Natural killer cell (primary cell): ENCODE measurements at regions not wholly inside any gene's neighbourhood (a gene's known extent, or its start where the extent isn't known, plus 50 kb on each side); places are given as distances from the start of the nearest gene placed in this dataset.

Experiments used
- ATAC-seq, 3 donors: fragments of 150-1000 bp in 2 of 3; fragments of 200-7000 bp in 1 of 3; cut with Tn5 transposase; 1 replicate in 1 of 3; 2 replicates in 2 of 3; pipeline ENCODE4 v1.10.0; 2021; ENCODE audit warnings: mild to moderate bottlenecking in 2 of 3, moderate library complexity in 2 of 3
- DNase-seq, 2 donors: peaks; one replicate each; pipeline versions ENCODE4 v3.0.0 to v3.0.0-alpha.2; 2013 to 2021; ENCODE audit warnings: mixed read lengths in 1 of 2
- H3K27ac ChIP-seq: one replicate; pipeline ENCODE4 v1.5.1; 2013; ENCODE audit warnings: mild to moderate bottlenecking, low read length
- H3K27me3 ChIP-seq: one replicate; pipeline ENCODE4 v1.6.1; 2013; ENCODE audit warnings: low read length; ENCODE audit not compliant: control insufficient read depth, insufficient read depth
- H3K36me3 ChIP-seq: one replicate; pipeline ENCODE4 v1.6.1; 2013; ENCODE audit warnings: low read length; ENCODE audit not compliant: control insufficient read depth, insufficient read depth
- H3K4me1 ChIP-seq: one replicate; pipeline ENCODE4 v1.6.1; 2013; ENCODE audit warnings: low read length; ENCODE audit not compliant: control insufficient read depth, insufficient read depth
- H3K4me3 ChIP-seq: one replicate; pipeline ENCODE4 v1.5.1; 2013; ENCODE audit warnings: low read length
- H3K9me3 ChIP-seq: one replicate; pipeline ENCODE4 v1.6.1; 2013; ENCODE audit warnings: low read length; ENCODE audit not compliant: control insufficient read depth, insufficient read depth
- H3K27ac Mint-ChIP-seq, 2 donors: one replicate each; pipeline ENCODE4 v1.8.0; 2022; ENCODE audit warnings: mild to moderate bottlenecking in 2 of 2, mixed read lengths in 2 of 2, moderate library complexity in 1 of 2
- H3K27me3 Mint-ChIP-seq, 2 donors: one replicate each; pipeline ENCODE4 v1.8.0; 2022; ENCODE audit warnings: low read depth in 2 of 2, mixed read lengths in 2 of 2
- H3K36me3 Mint-ChIP-seq: one replicate; pipeline ENCODE4 v1.8.0; 2022; ENCODE audit warnings: mixed read lengths
- H3K4me1 Mint-ChIP-seq, 2 donors: one replicate each; pipeline ENCODE4 v1.8.0; 2022; ENCODE audit warnings: mixed read lengths in 2 of 2
- H3K4me3 Mint-ChIP-seq: one replicate; pipeline ENCODE4 v1.8.0; 2022; ENCODE audit warnings: mild to moderate bottlenecking, moderate library complexity, mixed read lengths
- H3K9me3 Mint-ChIP-seq, 2 donors: one replicate each; pipeline ENCODE4 v1.8.0; 2022; ENCODE audit warnings: mixed read lengths in 2 of 2
- WGBS: methylation state at CpG from one replicate; pipeline ENCODE4 v1.1.7; 2013; ENCODE audit warnings: missing lambda C conversion rate; ENCODE audit not compliant: insufficient coverage; 5-methylcytosine and 5-hydroxymethylcytosine counted together
- intact Hi-C: fragments of 100-400 bp; cut with micrococcal nuclease; formaldehyde crosslinking; loops from one replicate; pipeline ENCODE4 v1.14.2; 2022
- TF ChIP-seq, protein P1 (sequence below): fragments of 200-600 bp; IDR thresholded peaks from one replicate; pipeline ENCODE4 v1.8.0; 2022; ENCODE audit warnings: antibody characterized with exemption

DNA sequence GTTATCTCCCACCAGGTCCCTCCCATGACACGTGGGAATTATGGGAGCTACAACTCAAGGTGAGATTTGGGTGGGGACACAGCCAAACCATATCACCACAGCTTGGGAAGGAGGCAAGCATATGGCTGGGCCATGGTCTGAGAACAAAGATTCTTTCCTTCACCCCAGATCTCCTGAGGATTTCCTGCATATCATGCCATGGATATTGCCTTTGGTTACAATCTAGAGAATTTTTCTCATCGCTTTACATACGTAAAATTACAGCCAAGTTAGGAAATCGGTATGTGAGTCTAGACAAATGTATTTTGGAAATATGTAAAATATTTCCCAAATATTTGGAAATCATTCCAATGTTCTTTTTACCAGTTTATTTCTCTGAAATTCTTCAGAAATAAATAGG, 398.3 kb downstream of the RFC3 start:
- intact Hi-C loops = no loop called here
- TF ChIP-seq, protein P1, sequence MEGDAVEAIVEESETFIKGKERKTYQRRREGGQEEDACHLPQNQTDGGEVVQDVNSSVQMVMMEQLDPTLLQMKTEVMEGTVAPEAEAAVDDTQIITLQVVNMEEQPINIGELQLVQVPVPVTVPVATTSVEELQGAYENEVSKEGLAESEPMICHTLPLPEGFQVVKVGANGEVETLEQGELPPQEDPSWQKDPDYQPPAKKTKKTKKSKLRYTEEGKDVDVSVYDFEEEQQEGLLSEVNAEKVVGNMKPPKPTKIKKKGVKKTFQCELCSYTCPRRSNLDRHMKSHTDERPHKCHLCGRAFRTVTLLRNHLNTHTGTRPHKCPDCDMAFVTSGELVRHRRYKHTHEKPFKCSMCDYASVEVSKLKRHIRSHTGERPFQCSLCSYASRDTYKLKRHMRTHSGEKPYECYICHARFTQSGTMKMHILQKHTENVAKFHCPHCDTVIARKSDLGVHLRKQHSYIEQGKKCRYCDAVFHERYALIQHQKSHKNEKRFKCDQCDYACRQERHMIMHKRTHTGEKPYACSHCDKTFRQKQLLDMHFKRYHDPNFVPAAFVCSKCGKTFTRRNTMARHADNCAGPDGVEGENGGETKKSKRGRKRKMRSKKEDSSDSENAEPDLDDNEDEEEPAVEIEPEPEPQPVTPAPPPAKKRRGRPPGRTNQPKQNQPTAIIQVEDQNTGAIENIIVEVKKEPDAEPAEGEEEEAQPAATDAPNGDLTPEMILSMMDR = no peak
- no peaks in the 10 kb centered on the region for H3K27me3 ChIP-seq
- no peak overlapping the region for H3K4me3 Mint-ChIP-seq
- H3K27ac ChIP-seq = no peak overlapping the region
- H3K36me3 Mint-ChIP-seq = no peaks in the 10 kb centered on the region
- no peak for ATAC-seq
- H3K4me1 ChIP-seq = no peaks in the 10 kb centered on the region
- peaks cover 0 to 6% of the 10 kb centered on the region in 2 donors for H3K9me3 Mint-ChIP-seq
- no peaks in the 10 kb centered on the region for H3K4me1 Mint-ChIP-seq
- no peaks in the 10 kb centered on the region for H3K9me3 ChIP-seq
- no peak for DNase-seq
- H3K36me3 ChIP-seq = no peaks in the 10 kb centered on the region
- no peak overlapping the region for H3K4me3 ChIP-seq
- no peak overlapping the region for H3K27ac Mint-ChIP-seq
- 60% methylated on average over 1 of the region's 4 CpGs for WGBS
- no peaks in the 10 kb centered on the region for H3K27me3 Mint-ChIP-seq

DNA sequence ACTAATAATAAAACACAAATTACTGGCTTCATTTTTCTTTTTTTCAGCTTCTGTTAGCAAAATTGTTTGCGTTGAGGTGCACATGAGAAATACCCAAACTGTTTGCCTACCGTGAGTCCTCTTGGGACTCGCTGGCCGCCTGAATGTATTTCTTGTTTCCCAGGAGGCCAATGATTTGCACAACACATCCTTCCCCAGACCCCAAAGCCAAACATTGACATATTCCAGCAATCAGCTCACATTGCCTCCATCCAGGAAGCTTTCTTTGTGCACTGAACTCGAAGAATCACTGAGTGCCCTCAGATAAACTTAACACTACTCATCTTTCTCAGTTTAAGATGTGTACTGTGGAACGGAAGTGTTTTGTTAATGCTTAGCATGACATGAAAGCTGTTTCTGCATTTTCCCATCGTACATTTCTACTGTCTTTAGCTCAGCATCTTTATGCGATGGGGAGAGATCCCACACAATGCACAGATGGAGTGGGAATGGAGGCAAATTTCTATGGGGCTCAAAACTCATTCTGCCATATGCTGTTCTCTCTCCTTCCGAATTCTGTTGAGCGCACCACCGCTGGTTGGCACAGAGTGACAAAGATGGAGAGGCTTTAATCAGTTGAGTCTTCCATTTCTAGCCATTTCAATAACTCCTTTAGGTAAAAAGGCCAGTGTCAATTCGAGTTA, 399.5 kb downstream of the RFC3 start:
- Mint-ChIP-seq H3K4me3 (no peak overlapping the region), H3K27ac (no peak overlapping the region), H3K27me3 (no peaks in the 10 kb centered on the region), H3K9me3 (peaks cover 0 to 7% of the 10 kb centered on the region in 2 donors), H3K36me3 (no peaks in the 10 kb centered on the region), H3K4me1 (no peaks in the 10 kb centered on the region)
- WGBS = 84% methylated on average over 11 of the region's 12 CpGs
- TF ChIP-seq, protein P1 = no peak
- ATAC-seq = no peak
- DNase-seq = no peak
- Histone ChIP-seq H3K27ac (no peak overlapping the region), H3K27me3 (no peaks in the 10 kb centered on the region), H3K36me3 (no peaks in the 10 kb centered on the region), H3K4me1 (no peaks in the 10 kb centered on the region), H3K4me3 (no peak overlapping the region), H3K9me3 (no peaks in the 10 kb centered on the region)
- intact Hi-C loops = no loop called here

DNA sequence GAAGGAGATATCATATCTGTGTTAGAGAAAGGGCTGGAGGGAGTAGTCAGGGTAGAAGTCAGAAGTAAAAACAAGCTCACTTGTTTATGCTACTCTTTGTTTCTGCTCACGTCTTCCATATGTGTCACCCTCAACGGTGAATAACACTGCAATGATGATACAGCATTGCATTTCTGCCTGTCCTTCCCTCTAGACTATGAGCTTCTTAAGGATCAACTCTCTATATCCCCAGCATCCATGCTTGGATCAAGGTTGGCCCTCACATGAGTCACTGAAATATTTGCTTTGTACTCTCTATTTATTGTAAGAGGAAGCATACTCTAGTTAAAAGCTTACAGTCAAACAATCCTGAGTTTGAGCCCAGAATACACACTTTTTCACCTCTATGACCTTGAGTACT, 406.0 kb downstream of the RFC3 start:
- H3K36me3 Mint-ChIP-seq = no peaks in the 10 kb centered on the region
- DNase-seq (no peak), ATAC-seq (no peak)
- Histone ChIP-seq H3K4me3 (no peak overlapping the region), H3K27me3 (no peaks in the 10 kb centered on the region), H3K9me3 (no peaks in the 10 kb centered on the region), H3K4me1 (no peaks in the 10 kb centered on the region), H3K27ac (no peak overlapping the region), H3K36me3 (no peaks in the 10 kb centered on the region)
- H3K4me3 Mint-ChIP-seq = no peak overlapping the region
- WGBS = 86% methylated on average over 2 of the region's 2 CpGs
- intact Hi-C loops = no loop called here
- H3K9me3 Mint-ChIP-seq = peaks cover 7 to 9% of the 10 kb centered on the region in 2 donors
- H3K4me1 Mint-ChIP-seq = no peaks in the 10 kb centered on the region
- H3K27ac Mint-ChIP-seq = no peak overlapping the region
- TF ChIP-seq, protein P1 = no peak
- H3K27me3 Mint-ChIP-seq = no peaks in the 10 kb centered on the region

DNA sequence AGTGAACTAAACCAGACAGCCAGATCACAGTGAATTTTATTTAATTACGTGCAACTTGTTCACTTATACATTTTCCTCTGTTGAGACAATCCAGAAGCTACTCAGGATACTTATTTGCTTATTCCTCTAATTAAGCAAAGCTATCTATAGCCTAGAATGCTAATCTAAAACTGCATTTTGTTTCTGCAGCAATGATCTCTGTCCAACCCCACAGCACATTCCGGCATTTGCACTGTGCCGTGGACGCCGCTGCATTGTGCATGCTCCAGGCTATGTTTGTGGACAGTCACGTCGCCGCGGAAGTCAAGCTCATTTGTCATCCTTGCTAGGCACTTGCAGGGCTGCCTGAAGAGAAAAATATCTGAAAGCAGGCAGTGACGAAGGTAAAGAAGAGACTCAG, 406.9 kb downstream of the RFC3 start:
- Histone ChIP-seq H3K27me3 (no peaks in the 10 kb centered on the region), H3K9me3 (no peaks in the 10 kb centered on the region), H3K4me1 (no peaks in the 10 kb centered on the region), H3K4me3 (no peak overlapping the region), H3K36me3 (no peaks in the 10 kb centered on the region), H3K27ac (no peak overlapping the region)
- H3K27ac Mint-ChIP-seq = no peak overlapping the region
- TF ChIP-seq, protein P1 = no peak
- H3K9me3 Mint-ChIP-seq = peaks cover 7 to 10% of the 10 kb centered on the region in 2 donors
- H3K36me3 Mint-ChIP-seq = no peaks in the 10 kb centered on the region
- H3K4me1 Mint-ChIP-seq = no peaks in the 10 kb centered on the region
- DNase-seq (no peak), ATAC-seq (no peak)
- H3K4me3 Mint-ChIP-seq = no peak overlapping the region
- intact Hi-C loops = no loop called here
- no peaks in the 10 kb centered on the region for H3K27me3 Mint-ChIP-seq
- 91% methylated on average over 10 of the region's 10 CpGs for WGBS
